ENCODE measurements at regions not wholly inside any gene's neighbourhood (a gene's known extent, or its start where the extent isn't known, plus 50 kb on each side); places are given as distances from the start of the nearest gene placed in this dataset.

DNA sequence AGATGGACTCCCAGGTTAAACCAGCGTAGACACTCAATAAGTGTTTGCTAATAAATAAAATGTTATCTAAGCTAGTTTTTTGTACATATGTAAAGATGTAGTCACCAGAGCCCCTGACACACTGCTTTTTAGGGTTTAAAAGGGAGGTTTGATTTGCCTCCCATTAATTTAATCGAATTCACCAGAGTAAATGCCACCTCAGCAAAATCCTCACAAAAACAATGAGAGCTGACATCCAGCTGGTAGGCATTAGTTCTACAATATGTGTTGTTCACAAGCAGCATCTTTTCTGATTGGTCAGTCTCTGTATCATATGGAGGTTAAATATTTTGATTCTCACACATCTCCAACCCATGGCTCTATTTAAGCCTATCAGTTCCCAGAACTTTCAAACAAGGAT lies 382.6 kb downstream of the CENPC start:
- Histone ChIP-seq H3K79me2 (ENCODE audit: low read length) (no peaks in the 10 kb centered on the region), H3K27ac (ENCODE audit: low read length) (no peak overlapping the region), H2AFZ (ENCODE audit: low read length) (no peak overlapping the region), H3K4me2 (ENCODE audit: low read depth, low read length) (no peak overlapping the region), H3K4me3 (ENCODE audit: low read length) (no peak overlapping the region), H4K20me1 (ENCODE audit: insufficient read depth, low read length) (no peaks in the 10 kb centered on the region), H3K4me1 (ENCODE audit: low read length) (no peaks in the 10 kb centered on the region), H3K9me3 (replicated peaks; ENCODE audit: insufficient read depth, low read length) (no peaks in the 10 kb centered on the region), H3K9ac (ENCODE audit: low read length) (no peak overlapping the region), H3K36me3 (replicated peaks; ENCODE audit: insufficient read depth, low read length) (no peaks in the 10 kb centered on the region), H3K9me2 (replicated peaks; ENCODE audit: insufficient read depth, low read length) (no peaks in the 10 kb centered on the region), H3K27me3 (replicated peaks; ENCODE audit: insufficient read depth, low read length) (no peaks in the 10 kb centered on the region), H3F3A (ENCODE audit: insufficient read depth, low read length) (no peaks in the 10 kb centered on the region)
- no peak for DNase-seq
- TF ChIP-seq, protein P1, sequence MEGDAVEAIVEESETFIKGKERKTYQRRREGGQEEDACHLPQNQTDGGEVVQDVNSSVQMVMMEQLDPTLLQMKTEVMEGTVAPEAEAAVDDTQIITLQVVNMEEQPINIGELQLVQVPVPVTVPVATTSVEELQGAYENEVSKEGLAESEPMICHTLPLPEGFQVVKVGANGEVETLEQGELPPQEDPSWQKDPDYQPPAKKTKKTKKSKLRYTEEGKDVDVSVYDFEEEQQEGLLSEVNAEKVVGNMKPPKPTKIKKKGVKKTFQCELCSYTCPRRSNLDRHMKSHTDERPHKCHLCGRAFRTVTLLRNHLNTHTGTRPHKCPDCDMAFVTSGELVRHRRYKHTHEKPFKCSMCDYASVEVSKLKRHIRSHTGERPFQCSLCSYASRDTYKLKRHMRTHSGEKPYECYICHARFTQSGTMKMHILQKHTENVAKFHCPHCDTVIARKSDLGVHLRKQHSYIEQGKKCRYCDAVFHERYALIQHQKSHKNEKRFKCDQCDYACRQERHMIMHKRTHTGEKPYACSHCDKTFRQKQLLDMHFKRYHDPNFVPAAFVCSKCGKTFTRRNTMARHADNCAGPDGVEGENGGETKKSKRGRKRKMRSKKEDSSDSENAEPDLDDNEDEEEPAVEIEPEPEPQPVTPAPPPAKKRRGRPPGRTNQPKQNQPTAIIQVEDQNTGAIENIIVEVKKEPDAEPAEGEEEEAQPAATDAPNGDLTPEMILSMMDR (IDR thresholded peaks at IDR 0.05; ENCODE audit: low read length) = no peak
- TF ChIP-seq EZH2phosphoT487 (IDR thresholded peaks at IDR 0.05; ENCODE audit: low read length) (no peak), EZH2 (optimal IDR thresholded peaks at IDR 0.05; ENCODE audit: low read depth, low read length) (no peak)

DNA sequence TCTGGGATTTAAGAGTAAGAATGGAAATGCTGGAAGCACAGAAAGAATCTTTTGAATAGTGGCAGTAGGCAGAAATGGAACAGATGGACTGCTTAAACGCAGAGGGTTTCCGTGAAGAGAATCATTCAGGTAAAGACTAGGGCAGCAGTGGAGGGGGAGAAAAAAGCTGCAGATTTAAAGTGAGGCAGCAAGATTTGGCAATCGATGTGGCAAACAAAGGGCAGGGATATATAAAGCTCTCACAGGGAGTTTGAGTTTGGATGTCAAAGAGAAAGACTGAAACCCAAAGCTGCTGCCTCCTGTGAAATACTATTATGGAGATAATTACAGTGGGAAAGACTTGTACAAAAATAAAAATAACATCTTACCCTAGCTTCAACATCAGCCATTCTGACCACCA lies 384.0 kb downstream of the CENPC start:
- H2AFZ ChIP-seq (ENCODE audit: low read length) = no peak overlapping the region
- H3K36me3 ChIP-seq (replicated peaks; ENCODE audit: insufficient read depth, low read length) = no peaks in the 10 kb centered on the region
- no peak overlapping the region for H3K4me2 ChIP-seq (ENCODE audit: low read depth, low read length)
- no peak overlapping the region for H3K27ac ChIP-seq (ENCODE audit: low read length)
- no peaks in the 10 kb centered on the region for H3K4me1 ChIP-seq (ENCODE audit: low read length)
- H3K79me2 ChIP-seq (ENCODE audit: low read length) = no peaks in the 10 kb centered on the region
- H3K9ac ChIP-seq (ENCODE audit: low read length) = no peak overlapping the region
- H3K9me2 ChIP-seq (replicated peaks; ENCODE audit: insufficient read depth, low read length) = no peaks in the 10 kb centered on the region
- TF ChIP-seq EZH2 (optimal IDR thresholded peaks at IDR 0.05; ENCODE audit: low read depth, low read length) (no peak), EZH2phosphoT487 (IDR thresholded peaks at IDR 0.05; ENCODE audit: low read length) (no peak)
- TF ChIP-seq, protein P1 (IDR thresholded peaks at IDR 0.05; ENCODE audit: low read length) = no peak
- no peaks in the 10 kb centered on the region for H3K27me3 ChIP-seq (replicated peaks; ENCODE audit: insufficient read depth, low read length)
- no peak for DNase-seq
- no peak overlapping the region for H3K4me3 ChIP-seq (ENCODE audit: low read length)
- H3F3A ChIP-seq (ENCODE audit: insufficient read depth, low read length) = no peaks in the 10 kb centered on the region
- H4K20me1 ChIP-seq (ENCODE audit: insufficient read depth, low read length) = no peaks in the 10 kb centered on the region
- no peaks in the 10 kb centered on the region for H3K9me3 ChIP-seq (replicated peaks; ENCODE audit: insufficient read depth, low read length)

DNA sequence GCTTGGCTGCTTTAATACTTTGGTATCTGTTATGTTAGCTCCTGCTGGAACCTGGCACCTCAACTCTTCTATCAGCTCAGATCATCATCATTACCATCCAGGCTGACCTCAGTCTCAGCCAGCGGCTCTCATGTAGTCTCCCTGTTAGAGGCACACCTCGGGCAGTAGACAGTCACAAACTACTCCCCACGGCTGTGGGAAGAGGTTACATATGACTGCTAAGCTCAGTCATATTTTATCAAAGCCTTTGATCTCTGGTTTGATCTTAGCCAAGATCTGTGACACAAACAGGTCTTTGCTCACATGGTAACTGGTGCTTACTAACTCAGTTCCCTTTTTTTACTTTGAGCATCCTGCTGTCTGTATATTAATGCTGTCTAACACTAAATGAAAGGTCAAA lies 384.9 kb downstream of the CENPC start:
- Histone ChIP-seq H4K20me1 (ENCODE audit: insufficient read depth, low read length) (no peaks in the 10 kb centered on the region), H3K4me2 (ENCODE audit: low read depth, low read length) (no peak overlapping the region), H3K36me3 (replicated peaks; ENCODE audit: insufficient read depth, low read length) (no peaks in the 10 kb centered on the region), H3K27ac (ENCODE audit: low read length) (no peak overlapping the region), H3K4me1 (ENCODE audit: low read length) (no peaks in the 10 kb centered on the region), H3K4me3 (ENCODE audit: low read length) (no peak overlapping the region), H3F3A (ENCODE audit: insufficient read depth, low read length) (no peaks in the 10 kb centered on the region), H2AFZ (ENCODE audit: low read length) (no peak overlapping the region), H3K9me3 (replicated peaks; ENCODE audit: insufficient read depth, low read length) (no peaks in the 10 kb centered on the region), H3K79me2 (ENCODE audit: low read length) (no peaks in the 10 kb centered on the region), H3K9ac (ENCODE audit: low read length) (no peak overlapping the region), H3K27me3 (replicated peaks; ENCODE audit: insufficient read depth, low read length) (no peaks in the 10 kb centered on the region), H3K9me2 (replicated peaks; ENCODE audit: insufficient read depth, low read length) (no peaks in the 10 kb centered on the region)
- no peak for TF ChIP-seq EZH2phosphoT487 (IDR thresholded peaks at IDR 0.05; ENCODE audit: low read length)
- no peak for TF ChIP-seq EZH2 (optimal IDR thresholded peaks at IDR 0.05; ENCODE audit: low read depth, low read length)
- TF ChIP-seq, protein P1 (IDR thresholded peaks at IDR 0.05; ENCODE audit: low read length) = no peak
- no peak for DNase-seq

All from MM.1S (cell line).